NCI-H526 treated with DMSO at 0.1 percent for 48 hours (cell line): ENCODE measurements at regions not wholly inside any gene's neighbourhood (a gene's known extent, or its start where the extent isn't known, plus 50 kb on each side); places are given as distances from the start of the nearest gene placed in this dataset.
"Not testable (repeated sequence)": the region's sequence is repeated elsewhere in the genome, so short reads cannot be mapped to it uniquely, and the experiment has no call there.

ENCODE experiments used
- DNase-seq: peaks from one replicate; lab custom pipeline; 2025; lab: John Stamatoyannopoulos, UW

- DNase-seq, result no peak
These were observed 221.3 kb upstream of the TAS2R1 start for GRCh38 chr5:9851458-9851857.

- DNase-seq, result no peak
These were observed 220.3 kb upstream of the TAS2R1 start for GRCh38 chr5:9850456-9850855.

GRCh38 chr5:9847631-9848030 lies 217.5 kb upstream of the TAS2R1 start:
- no peak for DNase-seq

- DNase-seq, result no peak
These were observed 215.0 kb upstream of the TAS2R1 start for GRCh38 chr5:9845185-9845584.

- DNase-seq, result no peak
These were observed 211.5 kb upstream of the TAS2R1 start for GRCh38 chr5:9841516-9842170.

GRCh38 chr5:9838916-9839315 lies 208.8 kb upstream of the TAS2R1 start:
- DNase-seq, result peak; percentile 51

DNA sequence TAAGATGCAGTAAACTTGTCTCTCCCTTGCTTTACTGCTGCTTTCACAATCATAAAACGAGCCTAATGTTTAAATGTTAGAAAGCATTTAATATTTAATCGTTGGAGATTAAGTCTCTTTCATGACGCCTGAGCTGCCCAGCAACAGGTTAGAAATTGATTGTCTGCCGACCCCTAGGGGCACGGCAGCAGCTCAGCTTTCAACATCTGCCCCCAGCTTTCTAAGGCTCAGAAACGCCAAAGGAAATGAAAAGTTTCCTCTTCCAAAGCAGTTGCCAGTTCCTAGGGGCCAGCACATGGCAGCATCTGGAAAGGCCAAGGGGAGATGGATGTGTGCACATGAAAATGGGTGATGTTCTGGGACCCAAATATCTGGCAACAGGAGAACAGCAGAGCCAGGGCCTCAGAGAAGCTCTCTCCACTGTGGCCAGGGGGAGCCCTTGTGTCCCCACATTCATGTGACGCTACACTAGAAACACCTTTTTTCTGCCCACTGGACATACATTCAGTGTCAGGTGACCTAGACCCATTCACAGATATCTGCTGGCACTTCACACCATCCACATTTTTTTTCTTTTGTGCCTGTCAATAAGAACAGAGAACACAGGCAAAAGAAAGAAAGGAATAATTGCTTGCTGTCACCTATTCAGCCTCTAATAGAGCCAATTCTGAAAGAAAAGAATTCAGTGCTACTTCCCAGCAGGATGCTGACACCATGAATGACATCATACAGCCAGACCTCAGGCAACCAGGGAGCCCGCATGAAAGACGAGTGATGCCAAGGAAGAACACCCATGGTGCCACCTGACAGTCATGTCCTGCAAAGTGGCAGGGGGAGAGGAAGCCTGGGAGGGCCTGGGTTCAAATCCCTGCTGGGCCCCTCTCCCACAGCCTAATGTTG lies 205.0 kb upstream of the TAS2R1 start:
- DNase-seq, result no peak

- DNase-seq, result no peak
These were observed 203.7 kb upstream of the TAS2R1 start for GRCh38 chr5:9833871-9834270.

GRCh38 chr5:9832921-9833320 lies 202.8 kb upstream of the TAS2R1 start:
- no peak for DNase-seq

DNA sequence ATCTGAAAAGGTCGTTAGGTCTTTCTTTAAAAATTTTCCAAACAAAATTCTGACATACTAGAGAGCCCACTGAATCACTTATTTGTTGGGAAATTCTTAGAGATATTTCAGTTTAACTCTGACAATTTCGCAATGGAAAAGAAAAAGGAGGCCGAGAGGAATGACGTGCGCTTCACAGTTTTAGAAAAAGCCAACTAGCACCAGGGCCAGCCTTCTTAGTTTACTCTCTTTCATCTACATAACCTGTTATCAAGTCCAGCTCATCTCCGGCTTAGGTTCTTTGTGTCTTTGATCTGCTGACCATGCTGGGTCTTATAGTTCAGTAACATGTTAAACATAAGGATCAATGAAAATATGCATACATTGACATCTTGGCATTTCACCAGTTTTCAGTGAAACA lies 201.7 kb upstream of the TAS2R1 start:
- DNase-seq, result no peak

- no peak for DNase-seq
These were observed 200.0 kb upstream of the TAS2R1 start for GRCh38 chr5:9830184-9830583.

GRCh38 chr5:9829621-9830020 lies 199.5 kb upstream of the TAS2R1 start:
- DNase-seq, result no peak

DNA sequence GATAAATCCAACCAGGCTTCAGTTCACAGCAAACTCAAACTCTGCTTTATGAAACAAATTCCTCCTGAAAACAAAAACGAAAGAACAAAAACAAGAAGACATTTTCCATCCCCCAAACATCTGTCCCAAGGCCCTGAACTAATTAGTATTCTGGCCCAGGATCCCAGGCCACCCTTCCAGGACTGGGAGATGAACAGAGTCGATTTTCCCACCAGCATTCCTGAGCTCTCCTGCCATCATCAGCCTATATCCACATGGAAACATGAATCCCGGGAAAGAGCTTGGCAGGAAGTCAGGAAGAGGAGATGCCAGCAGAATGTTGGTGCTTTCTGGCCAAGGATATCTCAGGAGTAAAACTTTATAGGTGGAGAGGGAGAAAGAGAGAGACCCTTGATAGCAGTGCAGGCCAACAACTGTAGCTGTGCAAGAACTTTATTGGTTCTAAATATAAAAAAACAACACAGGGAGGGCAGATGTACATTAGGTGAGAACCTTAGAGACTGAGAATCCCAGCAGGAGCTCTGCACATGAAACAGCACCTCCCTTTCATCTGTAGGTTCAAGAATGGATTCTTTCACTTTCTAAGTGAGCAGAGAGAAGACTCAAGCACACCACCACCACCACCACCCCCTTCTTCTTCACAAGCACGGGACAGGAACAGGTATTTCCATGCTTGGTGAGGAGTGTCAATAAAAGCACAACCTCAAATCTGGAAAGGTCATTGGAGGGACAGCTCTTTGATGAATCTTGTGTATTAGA lies 190.7 kb upstream of the TAS2R1 start:
- DNase-seq, result no peak

DNA sequence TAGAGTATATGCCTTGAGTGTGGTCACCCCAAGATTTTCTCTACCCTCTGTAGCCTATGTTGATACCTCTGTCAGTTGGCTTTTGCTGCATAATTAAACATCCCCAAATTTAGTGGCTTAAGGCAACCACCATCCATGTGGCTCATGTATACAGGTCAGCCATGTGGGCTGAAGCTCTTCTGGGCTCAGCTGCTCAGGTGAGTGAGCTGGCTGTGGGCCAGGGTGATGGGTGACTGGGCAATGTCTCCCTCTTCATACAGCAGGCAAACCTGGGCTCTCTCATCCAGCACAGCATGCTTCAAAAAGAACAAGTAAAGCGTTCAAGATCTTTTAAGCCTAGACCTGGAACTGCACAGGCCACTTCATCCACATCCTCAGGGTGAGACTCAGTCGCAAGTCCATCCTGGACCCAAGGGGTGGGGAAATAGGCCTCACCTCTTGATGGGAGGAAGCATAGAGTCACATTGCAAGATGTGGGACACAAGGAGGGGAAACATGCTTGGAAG lies 188.2 kb upstream of the TAS2R1 start:
- no peak for DNase-seq

DNA sequence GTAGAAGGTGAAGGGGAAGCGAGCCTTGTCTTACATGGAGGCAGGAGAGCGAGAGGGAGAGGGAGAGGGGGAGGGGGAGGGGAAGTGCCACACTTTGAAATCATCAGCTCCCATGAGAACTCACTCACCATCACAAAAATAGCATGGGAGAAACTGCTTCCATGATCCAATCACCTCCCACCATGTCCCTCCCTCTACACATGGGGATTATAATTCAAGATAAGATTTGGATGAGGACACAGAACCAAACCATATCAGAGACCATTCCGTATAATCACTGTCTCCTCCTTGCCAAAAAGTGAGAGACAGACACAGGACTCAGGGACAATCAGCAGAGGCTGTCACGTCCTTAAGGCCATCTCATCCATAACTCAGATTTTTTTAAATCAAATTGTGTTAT lies 187.7 kb upstream of the TAS2R1 start:
- no peak for DNase-seq

- no peak for DNase-seq
These were observed 184.9 kb upstream of the TAS2R1 start for GRCh38 chr5:9815051-9815450.

DNA sequence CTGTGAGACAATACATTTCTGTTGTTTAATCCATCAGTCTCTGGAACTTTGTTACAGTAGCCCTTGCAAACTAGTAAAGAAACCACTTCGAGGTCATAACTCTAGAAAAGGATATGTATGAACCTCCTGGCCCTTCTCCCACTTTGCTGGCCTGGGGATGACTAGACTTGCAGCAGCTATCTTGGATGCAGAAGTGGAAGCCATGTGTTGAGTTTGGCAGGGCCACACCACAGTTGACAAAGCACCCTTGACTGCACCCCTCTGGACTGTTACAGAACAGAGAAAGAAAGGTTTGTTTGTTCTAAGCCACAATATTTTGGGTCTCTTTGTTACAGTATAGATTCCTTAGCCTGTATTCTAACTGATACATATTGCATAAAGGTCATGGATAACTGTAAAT lies 183.2 kb upstream of the TAS2R1 start:
- no peak for DNase-seq

GRCh38 chr5:9807366-9807765 lies 177.2 kb upstream of the TAS2R1 start:
- not testable (repeated sequence) for DNase-seq

- DNase-seq, result no peak
These were observed 171.8 kb upstream of the TAS2R1 start for GRCh38 chr5:9801908-9802307.

GRCh38 chr5:9799606-9800005 lies 169.5 kb upstream of the TAS2R1 start:
- DNase-seq, result no peak

- DNase-seq, result no peak
These were observed 160.1 kb upstream of the TAS2R1 start for GRCh38 chr5:9790276-9790675.

DNA sequence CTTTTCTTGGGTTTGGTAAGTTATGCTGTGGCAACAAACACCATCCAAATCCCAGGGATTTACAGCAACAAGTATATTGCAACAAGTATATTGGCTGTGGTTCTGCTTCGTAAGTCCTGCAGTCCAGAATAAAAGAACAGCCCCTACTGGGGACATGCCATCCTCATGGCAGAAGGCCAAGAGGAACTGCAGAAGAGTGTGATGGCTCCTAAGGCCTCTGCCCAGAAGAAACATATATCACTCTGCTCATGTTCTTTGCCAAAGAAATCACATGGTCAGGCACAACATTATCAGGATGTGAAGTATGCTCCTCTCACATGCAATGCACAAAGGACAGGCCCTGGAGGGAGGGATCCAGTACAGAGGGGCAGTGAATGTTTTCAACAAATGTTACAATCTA lies 159.6 kb upstream of the TAS2R1 start:
- no peak for DNase-seq
